ENCODE measurements at regions not wholly inside any gene's neighbourhood (a gene's known extent, or its start where the extent isn't known, plus 50 kb on each side); places are given as distances from the start of the nearest gene placed in this dataset.

DNA sequence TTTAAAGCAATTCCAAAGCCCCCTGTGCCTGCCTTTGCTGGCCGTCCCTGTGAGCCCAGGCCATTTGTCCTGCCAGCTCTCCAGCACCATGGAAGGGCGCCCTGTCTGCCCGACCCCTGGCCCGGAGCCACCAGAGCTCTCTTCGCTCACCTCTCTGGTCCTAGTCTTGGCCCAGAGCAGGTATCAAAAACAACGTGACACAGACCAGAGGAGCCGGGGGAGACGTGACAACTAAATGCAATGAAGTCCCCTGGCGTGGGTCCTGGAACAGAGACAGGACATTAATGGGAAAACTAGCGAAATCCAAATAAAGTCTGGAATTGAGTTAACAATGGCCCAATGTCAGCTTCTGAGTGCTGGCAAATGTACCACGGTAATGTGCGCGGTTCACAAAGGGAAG, 83.2 kb upstream of the DIO3 start:
- no peaks in the 10 kb centered on the region for H3K79me2 ChIP-seq (ENCODE audit: control insufficient read depth, insufficient read depth, low read length)
- DNase-seq (ENCODE audit: low read depth, low spot score) (no peak), FAIRE-seq (no peak)
- no peak overlapping the region for H3K4me3 ChIP-seq (replicated peaks in 1 of 3; ENCODE audit: insufficient read depth in 1 of 3, low read depth in 1 of 3, low read length in 3 of 3)
- H3K36me3 ChIP-seq (ENCODE audit: control insufficient read depth in 2 of 2, extremely low read depth in 1 of 2, insufficient read depth in 2 of 2, low read length in 2 of 2): no peaks in the 10 kb centered on the region
- intact Hi-C loops (cut with micrococcal nuclease): no loop called here
- no peak overlapping the region for H3K4me2 ChIP-seq (ENCODE audit: insufficient read depth, low read length)
- no peaks in the 10 kb centered on the region for H3K9me1 ChIP-seq (replicated peaks; ENCODE audit: control insufficient read depth, extremely low read depth, insufficient read depth, low read length)
- TF ChIP-seq, protein P1, sequence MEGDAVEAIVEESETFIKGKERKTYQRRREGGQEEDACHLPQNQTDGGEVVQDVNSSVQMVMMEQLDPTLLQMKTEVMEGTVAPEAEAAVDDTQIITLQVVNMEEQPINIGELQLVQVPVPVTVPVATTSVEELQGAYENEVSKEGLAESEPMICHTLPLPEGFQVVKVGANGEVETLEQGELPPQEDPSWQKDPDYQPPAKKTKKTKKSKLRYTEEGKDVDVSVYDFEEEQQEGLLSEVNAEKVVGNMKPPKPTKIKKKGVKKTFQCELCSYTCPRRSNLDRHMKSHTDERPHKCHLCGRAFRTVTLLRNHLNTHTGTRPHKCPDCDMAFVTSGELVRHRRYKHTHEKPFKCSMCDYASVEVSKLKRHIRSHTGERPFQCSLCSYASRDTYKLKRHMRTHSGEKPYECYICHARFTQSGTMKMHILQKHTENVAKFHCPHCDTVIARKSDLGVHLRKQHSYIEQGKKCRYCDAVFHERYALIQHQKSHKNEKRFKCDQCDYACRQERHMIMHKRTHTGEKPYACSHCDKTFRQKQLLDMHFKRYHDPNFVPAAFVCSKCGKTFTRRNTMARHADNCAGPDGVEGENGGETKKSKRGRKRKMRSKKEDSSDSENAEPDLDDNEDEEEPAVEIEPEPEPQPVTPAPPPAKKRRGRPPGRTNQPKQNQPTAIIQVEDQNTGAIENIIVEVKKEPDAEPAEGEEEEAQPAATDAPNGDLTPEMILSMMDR (IDR thresholded peaks at IDR 0.05; ENCODE audit: extremely low read depth in 1 of 2, insufficient read depth in 1 of 2, low read depth in 1 of 2, low read length in 2 of 2): no peak
- TF ChIP-seq FOS (IDR thresholded peaks at IDR 0.05; ENCODE audit: borderline replicate concordance, insufficient read depth, low read length) (no peak), POLR2AphosphoS5 (IDR thresholded peaks at IDR 0.05; ENCODE audit: insufficient read depth, low read depth, low read length) (no peak), JUN (IDR thresholded peaks at IDR 0.05; ENCODE audit: borderline replicate concordance, insufficient read depth, insufficient read length, low read depth) (no peak), MYC (IDR thresholded peaks at IDR 0.05; ENCODE audit: low read depth, low read length) (no peak), GATA2 (IDR thresholded peaks at IDR 0.05; ENCODE audit: insufficient read depth, insufficient read length, low read depth, low read length) (no peak), POLR2A (IDR thresholded peaks at IDR 0.05; ENCODE audit: low read depth, low read length) (no peak), EZH2 (IDR thresholded peaks at IDR 0.05; ENCODE audit: borderline replicate concordance, low read depth, low read length, severe bottlenecking) (no peak)
- TF ChIP-seq, protein P2, sequence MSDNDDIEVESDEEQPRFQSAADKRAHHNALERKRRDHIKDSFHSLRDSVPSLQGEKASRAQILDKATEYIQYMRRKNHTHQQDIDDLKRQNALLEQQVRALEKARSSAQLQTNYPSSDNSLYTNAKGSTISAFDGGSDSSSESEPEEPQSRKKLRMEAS (IDR thresholded peaks at IDR 0.05; ENCODE audit: insufficient read depth, insufficient read length): no peak
- BruUV-seq (replicated peaks): no TSS peak
- no peak overlapping the region for H2AFZ ChIP-seq (ENCODE audit: low read depth, low read length)
- H4K20me1 ChIP-seq (replicated peaks; ENCODE audit: control insufficient read depth, extremely low read depth, insufficient read depth, low read length): no peaks in the 10 kb centered on the region
- POLR2A ChIA-PET: no interaction called here
- no peak overlapping the region for H3K27ac ChIP-seq (ENCODE audit: insufficient read depth, low read depth, low read length)
- H3K4me1 ChIP-seq (ENCODE audit: control insufficient read depth, extremely low read depth, insufficient read depth, low read length): no peaks in the 10 kb centered on the region
- CTCF ChIA-PET: no interaction called here
- H3K9ac ChIP-seq (replicated peaks; ENCODE audit: extremely low read depth, insufficient read depth, low read length): no peak overlapping the region
- no peaks in the 10 kb centered on the region for H3K27me3 ChIP-seq (ENCODE audit: control insufficient read depth in 2 of 2, insufficient read depth in 2 of 2, low read length in 2 of 2)
- dilution Hi-C loops (cut with MboI; ENCODE audit: extremely low pct_ligation_motif_present, low sequenced_read_pairs): no loop called here
- no peaks in the 10 kb centered on the region for H3K9me3 ChIP-seq (replicated peaks; ENCODE audit: control insufficient read depth, insufficient read depth, low read length)

Data from endothelial cell of umbilical vein (primary cell).